GM12872 (cell line): ENCODE measurements at regions not wholly inside any gene's neighbourhood (a gene's known extent, or its start where the extent isn't known, plus 50 kb on each side); places are given as distances from the start of the nearest gene placed in this dataset.

Experiments used
- CTCF ChIP-seq: IDR thresholded peaks from 3 replicates; pipeline ENCODE4 v1.5.1; 2011; ENCODE audit warnings: low read depth, mild to moderate bottlenecking, low read length, moderate library complexity; ENCODE audit not compliant: insufficient read depth

DNA sequence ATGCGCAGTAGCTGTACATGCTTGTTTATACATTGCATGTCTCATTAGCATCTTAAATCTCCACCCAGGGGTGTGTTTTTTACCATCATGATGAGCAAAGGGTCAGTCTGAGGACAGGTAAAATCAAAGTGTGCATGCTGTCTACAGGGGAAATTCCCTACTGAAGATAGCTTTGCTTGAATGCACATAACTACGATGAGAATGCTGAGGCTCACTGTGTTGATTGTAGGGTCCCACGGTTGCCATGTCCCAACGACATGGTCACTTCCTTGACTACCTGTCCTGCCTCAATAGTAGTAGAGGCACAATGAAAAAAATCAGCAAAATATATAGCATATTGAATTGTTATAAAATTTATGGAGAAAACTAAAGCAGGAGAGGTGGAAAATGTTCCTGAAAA, 95.6 kb upstream of the TUSC1 start:
- no peak for TF ChIP-seq CTCF

GRCh38 chr9:25755951-25756350, 77.7 kb upstream of the TUSC1 start:
- TF ChIP-seq CTCF = no peak

- TF ChIP-seq CTCF = no peak
Observed at GRCh38 chr9:25752398-25752797, 74.2 kb upstream of the TUSC1 start.

GRCh38 chr9:25742256-25742655, 64.0 kb upstream of the TUSC1 start:
- TF ChIP-seq CTCF = no peak

DNA sequence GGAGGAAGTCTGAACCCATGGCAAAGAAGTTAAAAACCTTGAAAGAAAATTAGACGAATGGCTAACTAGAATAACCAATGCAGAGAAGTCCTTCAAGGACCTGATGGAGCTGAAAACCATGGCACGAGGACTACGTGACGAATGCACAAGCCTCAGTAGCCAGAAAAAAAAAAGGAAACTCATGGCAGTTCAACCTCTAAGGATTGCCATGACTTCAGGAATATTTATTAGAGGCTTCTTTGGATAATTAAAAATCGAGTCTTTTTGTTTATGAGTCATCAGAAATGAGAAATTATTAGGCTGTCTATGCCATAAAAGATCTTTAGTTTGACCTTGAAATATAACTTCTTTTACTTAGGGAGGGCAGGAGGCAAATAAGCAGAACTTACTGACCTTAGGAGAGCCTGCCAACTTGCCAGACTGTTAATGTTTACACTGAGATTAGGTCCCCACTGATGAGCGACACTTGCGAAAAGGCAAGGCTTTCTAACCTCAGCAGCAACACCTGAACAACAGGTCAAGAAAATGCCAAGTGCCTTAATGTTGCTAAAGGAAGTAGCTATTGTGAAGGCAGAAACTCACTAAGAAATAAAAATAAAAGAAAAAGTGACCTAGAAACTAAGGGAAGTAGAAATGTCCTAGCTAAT, 55.2 kb upstream of the TUSC1 start:
- no peak for TF ChIP-seq CTCF
